ENCODE measurements at regions not wholly inside any gene's neighbourhood (a gene's known extent, or its start where the extent isn't known, plus 50 kb on each side); places are given as distances from the start of the nearest gene placed in this dataset.
"Not testable (repeated sequence)": the region's sequence is repeated elsewhere in the genome, so short reads cannot be mapped to it uniquely, and the experiment has no call there.

- no peaks in the 10 kb centered on the region for H3K27me3 Mint-ChIP-seq
- CTCF ChIA-PET: no interaction called here
- ATAC-seq: no peak
These were observed 213.4 kb upstream of the REG3G start for GRCh38 chr2:78811955-78812610.

GRCh38 chr2:78814331-78814986 is 211.0 kb upstream of the REG3G start:
- H3K4me3 Mint-ChIP-seq: no peak overlapping the region
- DNase-seq (no peak), ATAC-seq (no peak)
- H3K36me3 Mint-ChIP-seq: no peaks in the 10 kb centered on the region
- CTCF ChIA-PET: no interaction called here
- H3K9me3 Mint-ChIP-seq (ENCODE audit: low read depth): no peaks in the 10 kb centered on the region
- no peaks in the 10 kb centered on the region for H3K27me3 Mint-ChIP-seq
- no peak overlapping the region for H3K27ac Mint-ChIP-seq
- no peaks in the 10 kb centered on the region for H3K4me1 Mint-ChIP-seq

More at GRCh38 chr2:78811955-78812610, 213.4 kb upstream of the REG3G start:
- Mint-ChIP-seq H3K4me3 (no peak overlapping the region), H3K27ac (no peak overlapping the region), H3K36me3 (no peaks in the 10 kb centered on the region), H3K4me1 (no peaks in the 10 kb centered on the region), H3K9me3 (ENCODE audit: low read depth) (peaks cover 7% of the 10 kb centered on the region)
- DNase-seq: no peak

- Mint-ChIP-seq H3K36me3 (no peaks in the 10 kb centered on the region), H3K4me1 (no peaks in the 10 kb centered on the region), H3K4me3 (no peak overlapping the region), H3K27ac (no peak overlapping the region), H3K27me3 (no peaks in the 10 kb centered on the region), H3K9me3 (ENCODE audit: low read depth) (no peaks in the 10 kb centered on the region)
- CTCF ChIA-PET: no interaction called here
- ATAC-seq (no peak), DNase-seq (no peak)
These were observed 208.1 kb upstream of the REG3G start for GRCh38 chr2:78817430-78817829.

GRCh38 chr2:78832481-78832880 is 193.0 kb upstream of the REG3G start:
- ATAC-seq: no peak
- no peak overlapping the region for H3K4me3 Mint-ChIP-seq
- DNase-seq: no peak
- H3K36me3 Mint-ChIP-seq: no peaks in the 10 kb centered on the region
- peaks cover 2% of the 10 kb centered on the region for H3K9me3 Mint-ChIP-seq (ENCODE audit: low read depth)
- no peak overlapping the region for H3K27ac Mint-ChIP-seq
- CTCF ChIA-PET: no interaction called here
- no peaks in the 10 kb centered on the region for H3K4me1 Mint-ChIP-seq
- no peaks in the 10 kb centered on the region for H3K27me3 Mint-ChIP-seq

GRCh38 chr2:78839259-78839658 is 186.2 kb upstream of the REG3G start:
- DNase-seq: no peak
- no peak overlapping the region for H3K27ac Mint-ChIP-seq
- no peak for ATAC-seq
- H3K36me3 Mint-ChIP-seq: no peaks in the 10 kb centered on the region
- CTCF ChIA-PET: no interaction called here
- no peaks in the 10 kb centered on the region for H3K4me1 Mint-ChIP-seq
- no peaks in the 10 kb centered on the region for H3K27me3 Mint-ChIP-seq
- no peak overlapping the region for H3K4me3 Mint-ChIP-seq
- peaks cover 6% of the 10 kb centered on the region for H3K9me3 Mint-ChIP-seq (ENCODE audit: low read depth)

- H3K4me3 Mint-ChIP-seq; H3K4me1 Mint-ChIP-seq; H3K9me3 Mint-ChIP-seq (ENCODE audit: low read depth); H3K27me3 Mint-ChIP-seq; ATAC-seq; H3K27ac Mint-ChIP-seq; CTCF ChIA-PET; H3K36me3 Mint-ChIP-seq; DNase-seq: not testable (repeated sequence)
These were observed 185.2 kb upstream of the REG3G start for GRCh38 chr2:78840311-78840710.

GRCh38 chr2:78845664-78846185 is 179.8 kb upstream of the REG3G start:
- Mint-ChIP-seq H3K4me3 (no peak overlapping the region), H3K27ac (no peak overlapping the region), H3K36me3 (no peaks in the 10 kb centered on the region), H3K9me3 (ENCODE audit: low read depth) (peaks cover 10% of the 10 kb centered on the region), H3K27me3 (no peaks in the 10 kb centered on the region), H3K4me1 (no peaks in the 10 kb centered on the region)
- ATAC-seq (no peak), DNase-seq (no peak)
- CTCF ChIA-PET: no interaction called here

- CTCF ChIA-PET: no interaction called here
These were observed 164.0 kb upstream of the REG3G start for GRCh38 chr2:78861546-78861945.

GRCh38 chr2:78864205-78864604 is 161.3 kb upstream of the REG3G start:
- H3K36me3 Mint-ChIP-seq: no peaks in the 10 kb centered on the region
- DNase-seq: no peak
- no peak overlapping the region for H3K27ac Mint-ChIP-seq
- ATAC-seq: no peak
- CTCF ChIA-PET: no interaction called here
- no peaks in the 10 kb centered on the region for H3K27me3 Mint-ChIP-seq
- H3K9me3 Mint-ChIP-seq (ENCODE audit: low read depth): peaks cover 9% of the 10 kb centered on the region
- H3K4me3 Mint-ChIP-seq: no peak overlapping the region
- H3K4me1 Mint-ChIP-seq: no peaks in the 10 kb centered on the region

More at GRCh38 chr2:78861546-78861945, 164.0 kb upstream of the REG3G start:
- peaks cover 13% of the 10 kb centered on the region for H3K9me3 Mint-ChIP-seq (ENCODE audit: low read depth)
- no peaks in the 10 kb centered on the region for H3K36me3 Mint-ChIP-seq
- no peaks in the 10 kb centered on the region for H3K27me3 Mint-ChIP-seq
- H3K4me3 Mint-ChIP-seq: no peak overlapping the region
- DNase-seq: no peak
- H3K27ac Mint-ChIP-seq: no peak overlapping the region
- no peaks in the 10 kb centered on the region for H3K4me1 Mint-ChIP-seq
- ATAC-seq: no peak

- H3K36me3 Mint-ChIP-seq: no peaks in the 10 kb centered on the region
- no peak overlapping the region for H3K27ac Mint-ChIP-seq
- DNase-seq (no peak), ATAC-seq (no peak)
- H3K4me3 Mint-ChIP-seq: no peak overlapping the region
- no peaks in the 10 kb centered on the region for H3K4me1 Mint-ChIP-seq
- CTCF ChIA-PET: no interaction called here
- H3K9me3 Mint-ChIP-seq (ENCODE audit: low read depth): peaks cover 9% of the 10 kb centered on the region
- H3K27me3 Mint-ChIP-seq: no peaks in the 10 kb centered on the region
These were observed 159.8 kb upstream of the REG3G start for GRCh38 chr2:78865667-78866066.

GRCh38 chr2:78870343-78870967 is 155.0 kb upstream of the REG3G start:
- no peak overlapping the region for H3K4me3 Mint-ChIP-seq
- DNase-seq (no peak), ATAC-seq (no peak)
- no peaks in the 10 kb centered on the region for H3K36me3 Mint-ChIP-seq
- H3K9me3 Mint-ChIP-seq (ENCODE audit: low read depth): peaks cover 10% of the 10 kb centered on the region
- no peaks in the 10 kb centered on the region for H3K4me1 Mint-ChIP-seq
- H3K27ac Mint-ChIP-seq: no peak overlapping the region
- CTCF ChIA-PET: no interaction called here
- H3K27me3 Mint-ChIP-seq: no peaks in the 10 kb centered on the region

GRCh38 chr2:78873526-78873925 is 152.0 kb upstream of the REG3G start:
- no peak overlapping the region for H3K4me3 Mint-ChIP-seq
- CTCF ChIA-PET: no interaction called here
- no peak for ATAC-seq

GRCh38 chr2:78876316-78876688 is 149.2 kb upstream of the REG3G start:
- no peaks in the 10 kb centered on the region for H3K36me3 Mint-ChIP-seq
- no peak for DNase-seq
- ATAC-seq: no peak
- no peak overlapping the region for H3K4me3 Mint-ChIP-seq
- H3K9me3 Mint-ChIP-seq (ENCODE audit: low read depth): peaks cover 8% of the 10 kb centered on the region
- no peaks in the 10 kb centered on the region for H3K4me1 Mint-ChIP-seq
- no peak overlapping the region for H3K27ac Mint-ChIP-seq
- H3K27me3 Mint-ChIP-seq: no peaks in the 10 kb centered on the region
- CTCF ChIA-PET: no interaction called here

More at GRCh38 chr2:78873526-78873925, 152.0 kb upstream of the REG3G start:
- no peaks in the 10 kb centered on the region for H3K27me3 Mint-ChIP-seq
- no peaks in the 10 kb centered on the region for H3K36me3 Mint-ChIP-seq
- no peaks in the 10 kb centered on the region for H3K4me1 Mint-ChIP-seq
- DNase-seq: no peak
- H3K9me3 Mint-ChIP-seq (ENCODE audit: low read depth): peaks cover 12% of the 10 kb centered on the region
- H3K27ac Mint-ChIP-seq: no peak overlapping the region

GRCh38 chr2:78887446-78887845 is 138.1 kb upstream of the REG3G start:
- H3K4me1 Mint-ChIP-seq: no peaks in the 10 kb centered on the region
- H3K36me3 Mint-ChIP-seq: no peaks in the 10 kb centered on the region
- H3K27me3 Mint-ChIP-seq: no peaks in the 10 kb centered on the region
- H3K27ac Mint-ChIP-seq: no peak overlapping the region
- no peak for ATAC-seq
- H3K4me3 Mint-ChIP-seq: no peak overlapping the region
- CTCF ChIA-PET: no interaction called here
- H3K9me3 Mint-ChIP-seq (ENCODE audit: low read depth): peaks cover 10% of the 10 kb centered on the region
- no peak for DNase-seq
